GM21360 (cell line): ENCODE measurements at regions not wholly inside any gene's neighbourhood (a gene's known extent, or its start where the extent isn't known, plus 50 kb on each side); places are given as distances from the start of the nearest gene placed in this dataset.

ENCODE experiments used
- ATAC-seq: cut with Tn5 transposase; IDR thresholded peaks from one replicate; pipeline ENCODE4 v1.9.1; 2021; ENCODE audit warnings: mild to moderate bottlenecking, moderate library complexity; ENCODE audit not compliant: unreplicated experiment

GRCh38 chr17:13243585-13243984 lies 225.8 kb upstream of the ELAC2 start:
- ATAC-seq = no peak

GRCh38 chr17:13240851-13241250 lies 223.0 kb upstream of the ELAC2 start:
- ATAC-seq = no peak

- no peak for ATAC-seq
These were observed 212.8 kb upstream of the ELAC2 start for GRCh38 chr17:13230350-13231264.

- ATAC-seq = no peak
These were observed 210.4 kb upstream of the ELAC2 start for GRCh38 chr17:13228225-13228624.

- ATAC-seq = no peak
These were observed 205.1 kb upstream of the ELAC2 start for GRCh38 chr17:13222975-13223374.

- ATAC-seq = no peak
These were observed 195.0 kb upstream of the ELAC2 start for GRCh38 chr17:13212860-13213259.

- ATAC-seq = no peak
These were observed 191.3 kb upstream of the ELAC2 start for GRCh38 chr17:13209081-13209480.

GRCh38 chr17:13204607-13205237 lies 186.9 kb upstream of the ELAC2 start:
- ATAC-seq = no peak

- ATAC-seq = no peak
These were observed 185.0 kb upstream of the ELAC2 start for GRCh38 chr17:13202835-13203234.

GRCh38 chr17:13200671-13201070 lies 182.8 kb upstream of the ELAC2 start:
- no peak for ATAC-seq

GRCh38 chr17:13199425-13199824 lies 181.6 kb upstream of the ELAC2 start:
- no peak for ATAC-seq

- no peak for ATAC-seq
These were observed 179.8 kb upstream of the ELAC2 start for GRCh38 chr17:13197586-13197985.

- no peak for ATAC-seq
These were observed 177.1 kb upstream of the ELAC2 start for GRCh38 chr17:13194887-13195286.

GRCh38 chr17:13182854-13183253 lies 165.0 kb upstream of the ELAC2 start:
- ATAC-seq = no peak

GRCh38 chr17:13182450-13182849 lies 164.6 kb upstream of the ELAC2 start:
- no peak for ATAC-seq

GRCh38 chr17:13181683-13182082 lies 163.9 kb upstream of the ELAC2 start:
- no peak for ATAC-seq

- ATAC-seq = no peak
These were observed 158.6 kb upstream of the ELAC2 start for GRCh38 chr17:13176436-13176835.

- ATAC-seq = no peak
These were observed 154.0 kb upstream of the ELAC2 start for GRCh38 chr17:13171790-13172189.

GRCh38 chr17:13162361-13162760 lies 144.5 kb upstream of the ELAC2 start:
- no peak for ATAC-seq

GRCh38 chr17:13160790-13161189 lies 143.0 kb upstream of the ELAC2 start:
- no peak for ATAC-seq

- no peak for ATAC-seq
These were observed 142.5 kb upstream of the ELAC2 start for GRCh38 chr17:13160296-13160695.

- no peak for ATAC-seq
These were observed 140.8 kb upstream of the ELAC2 start for GRCh38 chr17:13158494-13159240.
